ENCODE measurements at regions not wholly inside any gene's neighbourhood (a gene's known extent, or its start where the extent isn't known, plus 50 kb on each side); places are given as distances from the start of the nearest gene placed in this dataset.
A peak's percentile ranks its signal among the peaks of the same experiment; 100 is the strongest.

GRCh38 chr1:57844382-57844980 is 420.6 kb upstream of the DAB1 start:
- DNase-seq (ENCODE audit: low read depth in 4 of 4, low spot score in 3 of 4) = no peak

GRCh38 chr1:57843760-57844159 is 419.9 kb upstream of the DAB1 start:
- DNase-seq (ENCODE audit: low read depth in 4 of 4, low spot score in 3 of 4) = no peak

GRCh38 chr1:57839526-57839925 is 415.7 kb upstream of the DAB1 start:
- no peak for DNase-seq (ENCODE audit: low read depth in 4 of 4, low spot score in 3 of 4)

GRCh38 chr1:57839067-57839466 is 415.2 kb upstream of the DAB1 start:
- no peak for DNase-seq (ENCODE audit: low read depth in 4 of 4, low spot score in 3 of 4)

GRCh38 chr1:57835620-57836019 is 411.8 kb upstream of the DAB1 start:
- DNase-seq (ENCODE audit: low read depth in 4 of 4, low spot score in 3 of 4) = peak in 1 of 4 donors; percentile 4

DNA sequence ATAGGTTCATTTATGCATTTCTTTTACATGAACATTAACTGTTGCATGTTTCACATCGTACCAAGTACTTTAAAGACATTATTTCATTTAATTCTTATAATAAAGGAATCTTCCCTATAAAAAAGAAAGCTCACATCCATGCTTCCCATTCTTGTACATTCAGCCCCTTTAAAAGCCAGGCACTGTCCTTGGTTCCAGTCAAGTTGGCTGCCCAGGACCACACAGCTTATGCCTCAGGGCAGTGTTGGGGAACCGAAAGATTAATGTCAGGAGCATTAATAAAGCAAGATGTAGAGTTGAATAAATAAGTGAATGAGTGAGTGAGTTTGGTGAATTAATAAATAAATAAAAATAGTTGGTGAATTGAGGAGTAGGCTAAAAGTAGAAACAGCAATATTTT is 409.4 kb upstream of the DAB1 start:
- no peak for DNase-seq (ENCODE audit: low read depth in 4 of 4, low spot score in 3 of 4)

DNA sequence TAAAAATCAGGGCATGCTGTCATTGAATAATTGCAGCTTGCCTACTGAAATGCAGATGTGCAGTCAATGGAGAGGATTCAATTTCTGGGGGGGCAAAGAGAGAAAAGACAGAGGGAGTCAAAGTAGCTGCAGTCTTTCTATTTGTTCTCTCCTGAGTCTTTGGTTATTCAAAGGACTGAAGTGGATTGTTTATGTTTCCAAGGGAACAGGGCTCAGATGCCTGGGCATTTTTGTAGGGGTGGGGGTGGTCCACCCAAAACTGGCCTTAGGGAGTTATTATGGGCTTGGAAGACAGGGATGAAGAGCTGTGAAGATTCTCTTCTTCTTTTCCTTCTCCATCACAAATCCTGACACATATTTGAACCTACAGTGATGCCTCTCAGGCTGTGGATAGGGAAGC is 408.8 kb upstream of the DAB1 start:
- no peak for DNase-seq (ENCODE audit: low read depth in 4 of 4, low spot score in 3 of 4)

DNA sequence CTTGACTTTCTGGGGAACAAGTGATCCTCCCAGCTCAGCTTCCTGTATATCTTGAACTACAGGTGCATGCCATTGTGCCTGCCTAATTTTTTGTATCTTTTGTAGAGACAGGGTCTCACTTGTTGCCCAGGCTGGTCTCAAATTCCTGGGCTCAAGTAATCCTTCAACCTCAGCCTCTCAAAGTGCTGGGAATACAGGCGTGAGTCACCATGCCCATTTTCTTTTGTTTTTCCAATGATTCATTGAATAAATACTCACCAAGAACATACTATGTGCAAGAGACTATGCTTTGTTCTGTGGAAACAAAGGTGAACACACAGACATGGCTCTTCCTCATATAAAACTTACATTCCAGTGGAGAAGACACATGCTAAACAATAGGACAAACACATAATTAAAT is 407.8 kb upstream of the DAB1 start:
- DNase-seq (ENCODE audit: low read depth in 4 of 4, low spot score in 3 of 4) = no peak

GRCh38 chr1:57826535-57826934 is 402.7 kb upstream of the DAB1 start:
- DNase-seq (ENCODE audit: low read depth in 4 of 4, low spot score in 3 of 4) = no peak

DNA sequence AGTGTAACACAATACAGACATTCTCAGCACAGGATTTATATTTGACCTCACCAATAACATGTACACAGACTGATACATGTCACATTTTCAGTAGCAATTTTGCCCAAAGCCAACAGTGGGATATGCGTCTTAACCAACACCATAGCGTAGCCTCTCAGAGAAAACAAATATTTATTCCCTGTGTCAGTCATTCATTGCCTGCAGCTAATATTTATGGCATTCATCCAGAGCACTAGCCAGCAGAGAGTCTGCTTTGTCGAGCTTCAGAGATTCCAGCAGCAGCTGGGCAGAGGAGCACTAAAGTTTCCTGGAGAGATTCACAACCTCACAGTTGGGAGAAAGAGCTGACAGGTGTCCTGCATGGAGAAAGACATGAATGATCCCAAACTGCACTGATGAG is 400.7 kb upstream of the DAB1 start:
- no peak for DNase-seq (ENCODE audit: low read depth in 4 of 4, low spot score in 3 of 4)

DNA sequence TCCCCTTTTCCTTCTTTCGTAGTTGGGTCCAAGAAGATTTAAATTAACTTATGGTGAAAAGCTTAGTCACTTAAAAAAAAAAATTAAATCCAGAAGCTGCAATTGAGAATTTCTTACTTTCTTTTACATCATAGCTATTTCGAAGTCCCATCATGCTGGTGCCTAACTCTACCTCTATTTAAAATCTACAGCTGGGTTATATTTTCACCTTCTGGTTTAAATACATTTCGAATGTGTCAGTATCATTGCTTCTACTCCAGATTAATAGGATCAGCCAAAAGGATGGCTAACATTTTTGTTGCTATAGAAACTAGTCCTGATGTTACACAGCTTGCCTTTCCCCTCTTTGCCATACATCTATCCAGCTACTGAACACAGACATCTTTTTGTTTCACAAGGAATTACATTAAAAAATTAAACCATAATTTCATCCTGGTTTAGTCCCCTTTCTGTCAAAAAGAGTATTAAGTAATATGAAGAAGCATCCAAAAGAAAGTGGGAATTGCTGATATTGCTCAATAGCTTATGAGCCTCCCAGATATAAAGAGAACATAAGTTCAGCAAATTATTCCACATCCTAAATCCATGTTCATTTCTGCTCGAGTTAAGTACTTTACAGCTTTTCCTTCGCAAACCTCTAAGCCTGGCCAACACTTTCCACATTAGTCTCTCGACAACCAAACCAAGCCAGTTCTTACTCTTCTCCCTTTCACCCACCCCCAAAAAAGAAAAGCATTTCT is 396.7 kb upstream of the DAB1 start:
- no peak for DNase-seq (ENCODE audit: low read depth in 4 of 4, low spot score in 3 of 4)

GRCh38 chr1:57819893-57820292 is 396.0 kb upstream of the DAB1 start:
- DNase-seq (ENCODE audit: low read depth in 4 of 4, low spot score in 3 of 4) = no peak

GRCh38 chr1:57803586-57803985 is 379.7 kb upstream of the DAB1 start:
- no peak for DNase-seq (ENCODE audit: low read depth in 4 of 4, low spot score in 3 of 4)

GRCh38 chr1:57800376-57800775 is 376.5 kb upstream of the DAB1 start:
- peak in 1 of 4 donors; percentile 3 for DNase-seq (ENCODE audit: low read depth in 4 of 4, low spot score in 3 of 4)

DNA sequence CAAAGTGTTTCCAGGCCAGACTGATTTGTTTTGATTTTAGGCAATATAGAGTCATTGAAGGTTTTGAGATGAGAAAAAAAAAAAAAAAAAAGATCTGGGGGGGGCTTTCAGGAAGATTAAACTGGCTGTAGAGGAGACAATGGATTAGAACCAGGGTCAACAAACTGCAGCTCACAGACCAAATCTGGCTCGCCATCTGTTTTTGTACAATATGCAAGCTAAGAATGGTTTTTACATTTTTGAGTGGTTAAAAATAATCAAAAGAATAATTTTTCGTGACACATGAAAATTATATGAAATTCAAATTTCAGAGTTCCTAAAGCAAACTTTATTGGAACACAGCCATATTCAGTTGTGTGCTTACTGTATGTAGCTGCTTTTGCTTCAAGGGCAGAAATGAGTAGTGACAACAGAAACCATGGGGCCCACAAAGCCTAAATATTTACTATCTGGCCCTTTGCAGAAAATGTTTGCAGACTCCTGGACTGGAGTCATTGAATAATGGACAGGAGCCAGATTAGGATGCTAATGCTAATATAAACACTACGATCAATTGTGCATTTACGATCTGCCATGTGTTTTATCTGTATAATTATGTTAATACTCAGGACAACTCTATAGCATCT is 375.7 kb upstream of the DAB1 start:
- DNase-seq (ENCODE audit: low read depth in 4 of 4, low spot score in 3 of 4) = no peak

DNA sequence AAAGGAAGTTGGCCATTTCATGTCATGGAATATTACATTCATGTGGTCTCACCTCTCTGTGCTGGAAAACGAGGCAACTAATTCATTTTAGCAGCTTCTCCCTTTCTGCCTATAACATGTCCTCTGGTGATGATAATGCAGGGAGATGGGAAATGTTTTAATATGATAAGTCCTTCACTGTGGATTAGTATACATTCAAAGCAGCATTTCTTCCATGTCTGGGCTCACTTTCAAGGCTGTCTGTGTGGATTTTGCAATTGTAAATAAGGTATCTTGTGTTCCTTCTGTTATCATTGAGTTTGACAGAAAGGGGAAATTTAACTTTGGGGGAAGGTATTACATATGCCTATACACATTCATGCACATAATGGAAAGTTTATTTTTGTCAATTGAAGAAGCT is 374.7 kb upstream of the DAB1 start:
- DNase-seq (ENCODE audit: low read depth in 4 of 4, low spot score in 3 of 4) = no peak

- DNase-seq (ENCODE audit: low read depth in 4 of 4, low spot score in 3 of 4) = no peak
These were observed 373.2 kb upstream of the DAB1 start for GRCh38 chr1:57797084-57797483.

DNA sequence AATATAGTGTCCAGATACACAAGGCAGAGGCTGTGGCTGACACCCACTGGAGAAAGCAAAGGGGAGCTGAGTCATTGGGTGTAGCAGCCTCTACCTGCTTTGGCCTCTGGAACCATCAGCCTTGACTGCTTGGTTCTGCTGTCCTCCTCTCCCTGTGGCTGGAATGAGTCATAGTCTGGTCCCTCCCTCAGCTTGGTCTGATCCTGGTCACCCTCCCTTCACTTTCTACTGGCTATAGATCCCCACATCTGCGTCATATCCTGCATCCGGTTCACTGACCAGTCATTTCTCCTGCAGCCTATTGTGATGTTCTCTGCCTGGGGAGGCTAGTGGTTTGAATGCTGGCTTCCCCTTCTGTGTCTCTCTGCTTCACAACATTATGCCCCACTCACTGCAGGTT is 372.8 kb upstream of the DAB1 start:
- no peak for DNase-seq (ENCODE audit: low read depth in 4 of 4, low spot score in 3 of 4)

DNA sequence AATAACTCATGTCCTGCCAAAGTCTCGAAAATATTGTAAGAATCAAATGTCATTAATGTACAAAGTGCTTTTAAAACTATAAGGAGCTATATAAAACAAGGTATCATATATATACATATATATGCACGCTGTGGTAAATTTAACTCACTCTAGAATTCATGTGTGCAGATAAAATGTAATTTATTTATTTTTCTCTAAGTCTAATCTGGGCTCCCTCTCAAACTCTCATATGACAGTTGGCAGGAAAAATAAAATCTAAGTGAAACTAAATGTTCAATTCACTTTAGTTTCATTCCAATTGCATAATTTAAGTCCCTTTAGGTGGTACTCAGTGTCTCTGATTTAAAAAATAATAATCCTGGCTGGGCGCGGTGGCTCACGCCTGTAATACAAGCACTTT is 372.0 kb upstream of the DAB1 start:
- DNase-seq (ENCODE audit: low read depth in 4 of 4, low spot score in 3 of 4) = no peak

GRCh38 chr1:57794078-57794477 is 370.2 kb upstream of the DAB1 start:
- DNase-seq (ENCODE audit: low read depth in 4 of 4, low spot score in 3 of 4) = no peak

- DNase-seq (ENCODE audit: low read depth in 4 of 4, low spot score in 3 of 4) = no peak
These were observed 367.6 kb upstream of the DAB1 start for GRCh38 chr1:57791497-57791896.

- no peak for DNase-seq (ENCODE audit: low read depth in 4 of 4, low spot score in 3 of 4)
These were observed 366.1 kb upstream of the DAB1 start for GRCh38 chr1:57789936-57790335.

Measured in right renal pelvis (tissue), 4 donors.